WTC11 (cell line): ENCODE measurements at regions not wholly inside any gene's neighbourhood (a gene's known extent, or its start where the extent isn't known, plus 50 kb on each side); places are given as distances from the start of the nearest gene placed in this dataset.

Experiments
- ATAC-seq: fragments of 200-7000 bp; cut with Tn5 transposase; 2 replicates; pipeline ENCODE4 v1.10.0; 2021; ENCODE audit warnings: mild to moderate bottlenecking, moderate library complexity
- CTCF ChIA-PET: fragments of 300-600 bp; sonication (Branson Sonifier 250); formaldehyde crosslinking; loops from one replicate; lab custom pipeline; 2021; ENCODE audit warnings: antibody characterized with exemption; lab: Charles Lee
- POLR2A ChIA-PET: fragments of 350-600 bp; sonication (Branson Sonifier 250); formaldehyde crosslinking; loops from one replicate; lab custom pipeline; 2021; ENCODE audit warnings: antibody characterized with exemption; lab: Charles Lee
- DNase-seq: peaks from one replicate; pipeline ENCODE4 v3.0.0; 2021; ENCODE audit warnings: low spot score
- H3K27ac Mint-ChIP-seq: 2 replicates; pipeline ENCODE4 v1.8.0; 2021; ENCODE audit warnings: mixed read lengths
- H3K27me3 Mint-ChIP-seq: 2 replicates; pipeline ENCODE4 v1.8.0; 2021; ENCODE audit warnings: low read depth, mild to moderate bottlenecking, moderate library complexity, mixed read lengths
- H3K36me3 Mint-ChIP-seq: 2 replicates; pipeline ENCODE4 v1.8.0; 2021; ENCODE audit warnings: mixed read lengths
- H3K4me1 Mint-ChIP-seq: 2 replicates; pipeline ENCODE4 v1.8.0; 2022; ENCODE audit warnings: mixed read lengths
- H3K4me3 Mint-ChIP-seq: 2 replicates; pipeline ENCODE4 v1.8.0; 2021; ENCODE audit warnings: mild to moderate bottlenecking, moderate library complexity, mixed read lengths
- H3K9me3 Mint-ChIP-seq: 2 replicates; pipeline ENCODE4 v1.8.0; 2021; ENCODE audit warnings: mixed read lengths
- E2F1 ChIP-seq: sonication (generic); formaldehyde crosslinking; IDR thresholded peaks from 2 replicates; pipeline ENCODE4 v1.8.0; 2022; ENCODE audit warnings: mild to moderate bottlenecking, missing genetic modification reagents
- ELF4 ChIP-seq: sonication (generic); formaldehyde crosslinking; IDR thresholded peaks from 2 replicates; pipeline ENCODE4 v1.8.1; 2022; ENCODE audit warnings: low read depth, mild to moderate bottlenecking, moderate library complexity, missing genetic modification reagents
- ETV6 ChIP-seq: sonication (generic); formaldehyde crosslinking; IDR thresholded peaks from 2 replicates; pipeline ENCODE4 v1.8.1; 2022; ENCODE audit warnings: mild to moderate bottlenecking, missing genetic modification reagents
- FOXP4 ChIP-seq: sonication (generic); formaldehyde crosslinking; IDR thresholded peaks from 2 replicates; pipeline ENCODE4 v1.8.0; 2022; ENCODE audit warnings: mild to moderate bottlenecking, missing genetic modification reagents
- HMGXB4 ChIP-seq: sonication (generic); formaldehyde crosslinking; IDR thresholded peaks from 2 replicates; pipeline ENCODE4 v1.8.1; 2023; ENCODE audit warnings: mild to moderate bottlenecking, moderate library complexity, missing genetic modification reagents
- JAZF1 ChIP-seq: fragments of 250-450 bp; sonication (Bioruptor Pico); IDR thresholded peaks from 2 replicates; pipeline ENCODE4 v1.9.0; 2021; ENCODE audit warnings: moderate library complexity, mild to moderate bottlenecking, inconsistent platforms
- MLX ChIP-seq: sonication (generic); formaldehyde crosslinking; IDR thresholded peaks from 2 replicates; pipeline ENCODE4 v1.8.1; 2023; ENCODE audit warnings: mild to moderate bottlenecking, missing genetic modification reagents, moderate library complexity
- MYBL2 ChIP-seq: sonication (generic); formaldehyde crosslinking; IDR thresholded peaks from 2 replicates; pipeline ENCODE4 v1.8.1; 2023; ENCODE audit warnings: mild to moderate bottlenecking, moderate library complexity, missing genetic modification reagents
- NFE2L1 ChIP-seq: sonication (generic); formaldehyde crosslinking; IDR thresholded peaks from 2 replicates; pipeline ENCODE4 v1.8.1; 2023; ENCODE audit warnings: missing genetic modification reagents
- NFYB ChIP-seq: sonication (generic); formaldehyde crosslinking; conservative IDR thresholded peaks from 2 replicates; pipeline ENCODE4 v1.8.0; 2022; ENCODE audit warnings: low read depth, missing genetic modification reagents
- NR1H2 ChIP-seq: sonication (generic); formaldehyde crosslinking; IDR thresholded peaks from 2 replicates; pipeline ENCODE4 v1.9.0; 2021; ENCODE audit warnings: mild to moderate bottlenecking, moderate library complexity, missing genetic modification reagents
- NR2C2 ChIP-seq: sonication (generic); formaldehyde crosslinking; IDR thresholded peaks from 2 replicates; pipeline ENCODE4 v1.8.0; 2022; ENCODE audit warnings: mild to moderate bottlenecking, missing genetic modification reagents
- PRDM15 ChIP-seq: sonication (generic); formaldehyde crosslinking; IDR thresholded peaks from 2 replicates; pipeline ENCODE4 v1.8.0; 2022; ENCODE audit warnings: missing genetic modification reagents
- SMAD3 ChIP-seq: sonication (generic); formaldehyde crosslinking; IDR thresholded peaks from 2 replicates; pipeline ENCODE4 v1.8.0; 2022; ENCODE audit warnings: missing genetic modification reagents, mild to moderate bottlenecking, borderline replicate concordance
- SOX15 ChIP-seq: fragments of 250-450 bp; sonication (Bioruptor Pico); IDR thresholded peaks from 2 replicates; pipeline ENCODE4 v1.9.0; 2021; ENCODE audit warnings: mild to moderate bottlenecking
- SP1 ChIP-seq: sonication (generic); formaldehyde crosslinking; conservative IDR thresholded peaks from 2 replicates; pipeline ENCODE4 v1.8.1; 2022; ENCODE audit warnings: missing genetic modification reagents
- USF1 ChIP-seq: sonication (generic); formaldehyde crosslinking; IDR thresholded peaks from 2 replicates; pipeline ENCODE4 v1.8.0; 2022; ENCODE audit warnings: mild to moderate bottlenecking, missing genetic modification reagents
- ZNF232 ChIP-seq: sonication (generic); formaldehyde crosslinking; IDR thresholded peaks from 2 replicates; pipeline ENCODE4 v1.8.0; 2022; ENCODE audit warnings: mild to moderate bottlenecking, missing genetic modification reagents
- ZNF512 ChIP-seq: sonication (generic); formaldehyde crosslinking; IDR thresholded peaks from 2 replicates; pipeline ENCODE4 v1.8.1; 2022; ENCODE audit warnings: missing genetic modification reagents, borderline replicate concordance
- ZNF671 ChIP-seq: fragments of 250-450 bp; sonication (Bioruptor Pico); IDR thresholded peaks from 2 replicates; pipeline ENCODE4 v1.8.0; 2021; ENCODE audit warnings: mild to moderate bottlenecking

GRCh38 chr6:74871757-74872156, 334.1 kb downstream of the COL12A1 start:
- no peaks in the 10 kb centered on the region for H3K4me1 Mint-ChIP-seq
- ChIA-PET CTCF (no interaction called here), POLR2A (no interaction called here)
- H3K36me3 Mint-ChIP-seq, result no peaks in the 10 kb centered on the region
- H3K27ac Mint-ChIP-seq, result no peak overlapping the region
- H3K4me3 Mint-ChIP-seq, result no peak overlapping the region
- H3K9me3 Mint-ChIP-seq, result peaks cover 30% of the 10 kb centered on the region
- DNase-seq (no peak), ATAC-seq (no peak)
- TF ChIP-seq JAZF1 (no peak), E2F1 (CRISPR knock-in tag) (no peak), ELF4 (CRISPR knock-in tag) (no peak), PRDM15 (CRISPR knock-in tag) (no peak), SOX15 (CRISPR knock-in tag) (no peak), ZNF232 (CRISPR knock-in tag) (no peak), MLX (CRISPR knock-in tag) (no peak), ZNF512 (no peak), NFE2L1 (CRISPR knock-in tag) (no peak), SMAD3 (CRISPR knock-in tag) (no peak), ETV6 (CRISPR knock-in tag) (no peak), SP1 (CRISPR knock-in tag) (no peak), ZNF671 (CRISPR knock-in tag) (no peak), FOXP4 (CRISPR knock-in tag) (no peak), USF1 (CRISPR knock-in tag) (no peak), NFYB (CRISPR knock-in tag) (no peak), NR1H2 (no peak)
- no peaks in the 10 kb centered on the region for H3K27me3 Mint-ChIP-seq

- Mint-ChIP-seq H3K9me3 (peaks cover 30% of the 10 kb centered on the region), H3K36me3 (no peaks in the 10 kb centered on the region), H3K27ac (no peak overlapping the region), H3K4me1 (no peaks in the 10 kb centered on the region), H3K4me3 (no peak overlapping the region), H3K27me3 (no peaks in the 10 kb centered on the region)
- CTCF ChIA-PET, result no interaction called here
- ATAC-seq (peak; percentile 61), DNase-seq (no peak)
- TF ChIP-seq HMGXB4 (CRISPR knock-in tag) (no peak), NR2C2 (CRISPR knock-in tag) (no peak), MYBL2 (CRISPR knock-in tag) (no peak), ELF4 (CRISPR knock-in tag) (no peak)
- POLR2A ChIA-PET, result no interaction called here
These were observed 335.4 kb downstream of the COL12A1 start for GRCh38 chr6:74870403-74870802.
